GM19023 (cell line): ENCODE measurements at regions not wholly inside any gene's neighbourhood (a gene's known extent, or its start where the extent isn't known, plus 50 kb on each side); places are given as distances from the start of the nearest gene placed in this dataset.

Source experiments
- ATAC-seq: cut with Tn5 transposase; IDR thresholded peaks from one replicate; pipeline ENCODE4 v1.9.1; 2021; ENCODE audit warnings: mild to moderate bottlenecking, moderate library complexity; ENCODE audit not compliant: unreplicated experiment

- ATAC-seq = no peak
These were observed 98.1 kb upstream of the TGFBR2 start for GRCh38 chr3:30508339-30508738.

DNA sequence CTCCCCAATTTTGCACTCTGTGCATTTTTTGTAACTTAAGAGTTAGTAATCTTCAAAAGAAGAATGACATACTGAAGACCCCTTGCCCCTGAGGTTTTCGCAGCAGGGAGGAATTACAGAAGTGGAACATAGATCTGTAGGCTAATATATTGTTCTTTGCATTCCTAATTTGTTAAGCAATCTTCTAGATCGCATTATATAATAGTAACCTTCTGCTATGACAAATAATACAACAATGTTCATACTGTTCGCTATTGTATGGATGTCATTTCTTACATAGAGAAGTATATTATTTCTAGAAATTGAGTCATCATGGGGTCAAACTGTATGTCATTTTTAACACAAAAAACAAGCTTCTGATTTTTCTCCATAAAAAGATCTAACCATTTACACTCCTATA lies 95.8 kb upstream of the TGFBR2 start:
- ATAC-seq = no peak

DNA sequence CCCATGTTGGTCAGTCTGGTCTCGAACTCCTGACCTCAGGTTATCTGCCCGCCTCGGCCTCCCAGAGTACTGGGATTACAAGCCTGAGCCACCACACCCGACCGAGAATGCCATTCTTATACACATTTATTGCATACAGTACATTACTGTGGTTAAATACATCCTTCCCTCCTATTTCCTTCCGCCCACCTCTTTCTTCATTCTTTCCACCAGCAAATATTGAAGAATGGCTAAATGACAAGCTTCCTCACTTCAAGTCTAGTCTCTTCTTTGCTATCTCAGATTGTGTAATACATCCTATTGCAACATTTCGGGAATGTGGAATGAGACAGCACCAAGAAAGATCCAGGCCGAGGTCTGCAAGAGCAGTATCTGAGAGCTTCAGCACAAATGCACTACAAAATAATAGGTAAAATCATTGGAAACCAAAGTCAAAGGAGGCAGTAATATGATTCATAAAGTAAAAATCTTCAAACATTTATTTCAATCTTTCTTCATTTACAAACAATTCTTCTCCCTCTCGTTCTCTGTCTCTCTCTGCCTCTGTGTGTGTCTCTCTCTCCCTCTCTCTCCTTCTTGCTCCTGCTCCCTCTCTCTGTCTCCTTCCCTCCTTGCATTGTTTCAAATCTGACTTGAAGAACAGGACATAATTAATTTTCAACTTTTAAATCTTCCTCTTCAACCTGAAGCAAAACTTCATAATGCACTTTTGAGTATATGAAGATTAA lies 94.7 kb upstream of the TGFBR2 start:
- no peak for ATAC-seq

DNA sequence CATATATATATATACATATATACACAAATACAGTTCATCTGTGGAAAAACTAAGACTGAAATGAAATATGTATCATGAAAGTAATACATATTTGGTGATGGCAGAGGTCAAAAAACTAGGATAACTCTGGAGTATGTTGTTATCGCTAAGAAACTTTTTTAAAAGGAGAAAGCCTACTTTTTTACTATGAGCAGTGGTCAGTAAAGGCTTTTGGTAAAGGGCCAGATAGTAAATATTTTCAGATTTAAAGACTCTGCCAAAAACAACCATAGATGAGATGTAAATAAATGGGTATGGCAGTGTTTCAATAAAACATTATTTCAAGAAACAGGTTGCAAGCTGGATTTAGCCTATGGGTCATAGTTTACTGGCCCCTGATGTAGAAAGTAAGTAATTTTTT lies 93.8 kb upstream of the TGFBR2 start:
- no peak for ATAC-seq

- no peak for ATAC-seq
These were observed 92.8 kb upstream of the TGFBR2 start for GRCh38 chr3:30513374-30514152.

GRCh38 chr3:30516238-30516637 lies 90.2 kb upstream of the TGFBR2 start:
- ATAC-seq = no peak

- ATAC-seq = no peak
These were observed 88.1 kb upstream of the TGFBR2 start for GRCh38 chr3:30518181-30518864.

GRCh38 chr3:30518872-30519271 lies 87.5 kb upstream of the TGFBR2 start:
- no peak for ATAC-seq

- no peak for ATAC-seq
These were observed 85.7 kb upstream of the TGFBR2 start for GRCh38 chr3:30520699-30521098.

- no peak for ATAC-seq
These were observed 85.2 kb upstream of the TGFBR2 start for GRCh38 chr3:30521156-30521715.

DNA sequence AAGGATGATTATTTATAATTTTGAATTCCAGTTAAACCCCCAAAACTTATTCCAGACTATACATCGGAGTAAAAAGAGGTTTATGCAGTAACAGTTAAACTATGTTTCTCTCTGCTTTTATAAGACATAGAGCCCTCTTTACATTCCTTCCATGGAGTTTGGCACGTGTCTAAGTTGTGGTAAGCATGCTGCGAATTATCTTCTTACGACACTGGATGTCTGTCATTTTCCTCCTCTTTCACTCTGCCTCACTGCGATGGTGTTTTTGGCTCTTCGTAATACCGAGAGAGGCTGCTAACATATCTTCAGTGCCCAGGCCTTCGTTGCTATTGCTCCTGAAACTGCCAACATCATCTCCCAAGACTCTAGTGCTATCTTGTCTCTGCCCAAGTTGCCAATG lies 83.9 kb upstream of the TGFBR2 start:
- ATAC-seq = no peak

GRCh38 chr3:30523366-30523765 lies 83.0 kb upstream of the TGFBR2 start:
- no peak for ATAC-seq

GRCh38 chr3:30524357-30525040 lies 81.9 kb upstream of the TGFBR2 start:
- no peak for ATAC-seq

DNA sequence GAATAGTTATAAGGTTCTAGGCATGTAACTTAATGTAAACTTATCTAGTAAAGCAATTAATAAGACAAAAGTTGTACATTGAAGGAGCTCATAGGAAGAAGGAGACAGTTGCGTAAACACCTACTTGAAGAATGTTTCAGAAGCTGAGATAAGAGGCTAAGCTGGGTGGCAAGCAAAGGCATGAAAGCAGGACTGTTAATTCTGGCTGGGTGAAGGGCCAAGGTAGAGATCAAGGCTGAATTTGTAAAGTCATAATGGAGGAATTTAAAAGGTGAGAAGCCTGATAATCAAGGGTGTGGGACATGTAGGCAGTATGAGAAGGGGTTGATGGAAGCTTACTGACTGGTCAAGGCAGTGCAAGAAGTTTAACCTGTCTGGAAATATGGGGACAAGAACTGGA lies 80.4 kb upstream of the TGFBR2 start:
- no peak for ATAC-seq

GRCh38 chr3:30527186-30527585 lies 79.2 kb upstream of the TGFBR2 start:
- ATAC-seq = no peak

DNA sequence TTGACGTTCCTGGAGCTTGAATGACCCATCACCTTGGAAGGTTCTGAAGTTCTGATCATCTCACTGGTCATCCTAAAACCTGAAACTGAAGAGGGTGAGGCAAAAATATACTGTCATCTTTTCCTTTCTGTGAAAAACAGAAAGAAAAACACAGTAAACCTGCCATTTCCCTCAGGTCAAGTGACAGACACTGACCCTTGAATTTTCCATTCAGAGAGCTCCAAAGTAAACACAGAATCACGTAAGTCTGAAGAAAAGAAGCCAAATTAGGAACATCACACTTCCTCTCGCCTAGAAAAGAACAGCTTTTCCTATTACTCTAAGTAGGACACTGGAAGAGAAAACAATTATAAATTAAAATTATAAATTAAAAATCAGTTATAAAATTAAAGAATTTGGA lies 78.7 kb upstream of the TGFBR2 start:
- ATAC-seq = no peak

- no peak for ATAC-seq
These were observed 76.3 kb upstream of the TGFBR2 start for GRCh38 chr3:30530084-30530483.

GRCh38 chr3:30531017-30531570 lies 75.3 kb upstream of the TGFBR2 start:
- ATAC-seq = no peak

GRCh38 chr3:30535525-30535924 lies 70.9 kb upstream of the TGFBR2 start:
- ATAC-seq = no peak

- ATAC-seq = no peak
These were observed 67.6 kb upstream of the TGFBR2 start for GRCh38 chr3:30538791-30539190.

DNA sequence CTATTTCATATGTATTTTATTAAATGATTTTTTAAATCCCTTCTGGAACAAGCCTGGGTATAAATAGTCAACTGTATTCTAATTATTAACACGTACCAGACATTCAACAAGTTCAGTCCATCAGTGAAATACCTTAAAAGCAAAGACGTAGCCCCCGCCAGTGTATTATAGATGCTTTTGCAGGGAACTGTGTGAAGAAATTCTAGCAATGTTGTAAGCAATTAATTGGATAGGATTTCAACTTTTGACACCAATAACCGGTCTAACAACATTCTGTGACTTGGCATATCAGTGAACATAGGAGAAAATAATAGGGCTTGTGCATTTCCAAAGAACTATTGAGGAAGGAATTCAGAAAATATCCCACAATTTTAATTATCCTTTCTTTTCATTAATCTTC lies 67.2 kb upstream of the TGFBR2 start:
- ATAC-seq = no peak
